ENCODE measurements at regions not wholly inside any gene's neighbourhood (a gene's known extent, or its start where the extent isn't known, plus 50 kb on each side); places are given as distances from the start of the nearest gene placed in this dataset.

DNA sequence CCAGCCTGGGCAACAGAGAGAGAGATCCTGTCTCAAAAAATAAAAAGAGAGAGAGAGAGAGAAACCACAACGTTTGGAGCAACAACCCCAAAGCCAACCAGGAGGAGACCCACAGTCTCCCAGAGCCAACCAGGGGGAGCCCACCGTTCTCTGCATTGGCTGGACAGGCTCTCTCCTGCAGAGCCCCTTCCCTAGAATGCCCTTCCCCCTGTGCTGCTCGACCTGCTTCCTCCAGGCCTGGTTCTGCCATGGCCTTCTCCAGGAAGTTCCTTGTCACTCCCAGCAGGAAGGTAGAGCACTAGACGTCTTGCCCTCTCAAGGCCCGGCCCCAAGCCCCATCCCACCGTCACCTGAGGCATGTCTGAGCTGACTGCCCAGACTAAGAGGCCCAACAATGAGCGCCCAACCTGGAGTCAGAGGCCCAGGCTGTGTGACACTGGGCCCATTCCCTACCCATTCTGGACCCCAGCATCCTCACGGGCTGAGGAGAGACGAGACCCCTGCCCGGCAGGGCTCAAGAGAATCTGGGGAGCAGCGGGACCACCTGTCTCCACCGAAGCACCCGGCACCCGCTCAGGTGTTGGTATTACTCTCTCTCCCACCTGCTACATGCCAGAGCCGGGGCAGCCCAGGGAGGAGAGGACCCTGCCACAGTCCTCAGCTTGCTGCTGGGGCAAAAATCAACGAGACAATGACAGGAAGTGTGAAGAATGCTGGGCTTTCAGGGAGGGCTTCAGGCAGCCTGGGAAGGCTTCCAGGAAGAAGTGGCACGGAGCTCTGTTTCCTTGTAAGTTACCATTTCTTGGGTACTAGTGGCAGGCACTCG, 61.2 kb downstream of the DIO3 start:
- no peak overlapping the region for H3K27ac Mint-ChIP-seq (ENCODE audit: unreplicated experiment)
- no peak overlapping the region for H3K4me3 Mint-ChIP-seq (ENCODE audit: unreplicated experiment)
- TF ChIP-seq, protein P1, sequence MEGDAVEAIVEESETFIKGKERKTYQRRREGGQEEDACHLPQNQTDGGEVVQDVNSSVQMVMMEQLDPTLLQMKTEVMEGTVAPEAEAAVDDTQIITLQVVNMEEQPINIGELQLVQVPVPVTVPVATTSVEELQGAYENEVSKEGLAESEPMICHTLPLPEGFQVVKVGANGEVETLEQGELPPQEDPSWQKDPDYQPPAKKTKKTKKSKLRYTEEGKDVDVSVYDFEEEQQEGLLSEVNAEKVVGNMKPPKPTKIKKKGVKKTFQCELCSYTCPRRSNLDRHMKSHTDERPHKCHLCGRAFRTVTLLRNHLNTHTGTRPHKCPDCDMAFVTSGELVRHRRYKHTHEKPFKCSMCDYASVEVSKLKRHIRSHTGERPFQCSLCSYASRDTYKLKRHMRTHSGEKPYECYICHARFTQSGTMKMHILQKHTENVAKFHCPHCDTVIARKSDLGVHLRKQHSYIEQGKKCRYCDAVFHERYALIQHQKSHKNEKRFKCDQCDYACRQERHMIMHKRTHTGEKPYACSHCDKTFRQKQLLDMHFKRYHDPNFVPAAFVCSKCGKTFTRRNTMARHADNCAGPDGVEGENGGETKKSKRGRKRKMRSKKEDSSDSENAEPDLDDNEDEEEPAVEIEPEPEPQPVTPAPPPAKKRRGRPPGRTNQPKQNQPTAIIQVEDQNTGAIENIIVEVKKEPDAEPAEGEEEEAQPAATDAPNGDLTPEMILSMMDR (IDR thresholded peaks at IDR 0.05; ENCODE audit: partially characterized antibody, unreplicated experiment), result no peak
- no peaks in the 10 kb centered on the region for H3K4me1 Mint-ChIP-seq (ENCODE audit: low read depth, unreplicated experiment)
- peaks cover 1% of the 10 kb centered on the region for H3K9me3 Mint-ChIP-seq (ENCODE audit: unreplicated experiment)
- no peak for DNase-seq
- peaks cover 17% of the 10 kb centered on the region for H3K27me3 Mint-ChIP-seq (ENCODE audit: unreplicated experiment)
- H3K36me3 Mint-ChIP-seq (ENCODE audit: unreplicated experiment), result peaks cover 5% of the 10 kb centered on the region

DNA sequence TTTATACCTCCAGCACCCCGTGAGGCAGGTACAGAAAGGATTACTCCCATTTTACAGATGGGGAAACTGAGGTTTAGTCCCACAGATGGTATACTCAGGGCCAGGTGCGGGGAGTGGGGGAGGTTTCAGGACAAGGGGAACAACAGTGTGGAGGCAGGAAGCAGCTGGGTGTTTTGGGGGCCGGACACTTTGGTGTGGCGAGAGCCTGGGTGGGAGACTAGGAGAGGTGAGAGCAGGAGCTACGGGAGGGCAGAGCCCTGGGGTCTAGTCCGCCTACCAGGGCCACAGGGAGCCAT, 61.7 kb downstream of the DIO3 start:
- peaks cover 1% of the 10 kb centered on the region for H3K9me3 Mint-ChIP-seq (ENCODE audit: unreplicated experiment)
- H3K4me3 Mint-ChIP-seq (ENCODE audit: unreplicated experiment), result no peak overlapping the region
- H3K4me1 Mint-ChIP-seq (ENCODE audit: low read depth, unreplicated experiment), result no peaks in the 10 kb centered on the region
- peaks cover 17% of the 10 kb centered on the region for H3K27me3 Mint-ChIP-seq (ENCODE audit: unreplicated experiment)
- H3K27ac Mint-ChIP-seq (ENCODE audit: unreplicated experiment), result no peak overlapping the region
- DNase-seq, result no peak
- TF ChIP-seq, protein P1 (IDR thresholded peaks at IDR 0.05; ENCODE audit: partially characterized antibody, unreplicated experiment), result no peak
- peaks cover 5% of the 10 kb centered on the region for H3K36me3 Mint-ChIP-seq (ENCODE audit: unreplicated experiment)

DNA sequence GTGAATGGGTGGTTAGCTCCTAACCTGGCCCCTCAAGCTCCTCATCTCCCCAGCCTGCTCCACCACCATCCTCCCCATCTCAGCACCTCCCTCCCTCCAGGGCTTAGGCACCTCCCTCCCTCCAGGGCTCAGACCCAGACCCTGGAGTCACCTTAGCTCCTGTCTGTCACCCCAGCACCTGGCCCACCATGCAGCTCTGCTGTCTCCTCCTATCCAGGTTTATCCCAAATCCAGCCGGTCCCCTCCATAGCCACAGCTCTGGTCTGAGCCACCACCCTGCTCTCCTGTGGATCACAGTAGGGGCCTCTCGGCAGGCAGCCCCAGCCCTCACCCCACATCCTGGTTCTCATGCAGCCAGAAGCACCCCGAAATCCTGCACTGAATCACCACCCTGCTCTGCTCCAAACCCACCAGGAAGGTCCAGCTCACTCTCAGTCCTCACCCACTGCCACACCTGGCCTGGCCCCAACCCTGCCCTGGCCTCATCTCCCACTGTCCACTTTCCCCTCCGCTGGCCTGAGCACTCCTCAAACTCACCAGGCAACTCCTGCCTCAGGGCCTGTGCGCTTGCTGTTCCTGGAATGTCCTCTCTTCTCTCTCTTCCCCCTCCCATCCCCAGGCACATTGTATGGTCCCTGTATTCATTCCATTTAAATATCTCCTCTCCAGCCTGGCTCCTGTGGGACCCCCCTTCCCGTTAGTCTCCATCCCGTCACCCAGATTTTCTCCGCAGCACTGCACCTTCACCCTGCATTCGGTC, 62.6 kb downstream of the DIO3 start:
- Mint-ChIP-seq H3K4me1 (ENCODE audit: low read depth, unreplicated experiment) (no peaks in the 10 kb centered on the region), H3K9me3 (ENCODE audit: unreplicated experiment) (peaks cover 1% of the 10 kb centered on the region), H3K4me3 (ENCODE audit: unreplicated experiment) (no peak overlapping the region), H3K27me3 (ENCODE audit: unreplicated experiment) (peaks cover 17% of the 10 kb centered on the region), H3K27ac (ENCODE audit: unreplicated experiment) (no peak overlapping the region), H3K36me3 (ENCODE audit: unreplicated experiment) (peaks cover 5% of the 10 kb centered on the region)
- TF ChIP-seq, protein P1 (IDR thresholded peaks at IDR 0.05; ENCODE audit: partially characterized antibody, unreplicated experiment), result no peak
- DNase-seq, result no peak

DNA sequence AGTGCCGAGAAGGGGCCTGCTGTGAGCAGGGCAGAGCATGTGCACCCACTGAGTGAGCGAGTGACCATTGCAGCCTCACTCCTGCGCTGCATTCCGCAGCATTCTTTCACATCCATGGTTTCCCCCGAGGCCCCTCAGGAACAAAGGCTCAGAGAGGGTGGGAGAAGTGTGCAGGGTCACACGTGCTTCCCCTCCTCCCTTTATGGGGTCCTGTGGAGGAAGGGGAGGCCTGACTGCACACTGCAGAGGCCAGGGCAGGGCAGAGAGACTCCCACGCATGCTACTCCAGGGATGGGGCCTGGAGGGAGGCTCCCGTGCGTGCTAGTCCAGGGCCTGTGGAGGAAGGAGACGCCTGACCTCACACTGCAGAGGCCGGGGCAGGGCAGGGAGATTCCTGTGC, 63.2 kb downstream of the DIO3 start:
- Mint-ChIP-seq H3K4me3 (ENCODE audit: unreplicated experiment) (no peak overlapping the region), H3K36me3 (ENCODE audit: unreplicated experiment) (peaks cover 5% of the 10 kb centered on the region), H3K4me1 (ENCODE audit: low read depth, unreplicated experiment) (no peaks in the 10 kb centered on the region), H3K9me3 (ENCODE audit: unreplicated experiment) (no peaks in the 10 kb centered on the region), H3K27ac (ENCODE audit: unreplicated experiment) (no peak overlapping the region), H3K27me3 (ENCODE audit: unreplicated experiment) (peaks cover 17% of the 10 kb centered on the region)
- TF ChIP-seq, protein P1 (IDR thresholded peaks at IDR 0.05; ENCODE audit: partially characterized antibody, unreplicated experiment), result no peak
- DNase-seq, result no peak

Data from glutamatergic neuron (in vitro differentiated cells).